Calu3 (cell line): ENCODE measurements at regions not wholly inside any gene's neighbourhood (a gene's known extent, or its start where the extent isn't known, plus 50 kb on each side); places are given as distances from the start of the nearest gene placed in this dataset.

Source experiments
- BruUV-seq: library from RNA; stranded (reverse); fragments of 400-500 nt; replicated peaks from 2 replicates; lab custom pipeline; 2021; lab: Mats Ljungman, UMichigan
- CTCF ChIA-PET: fragments of 300-600 bp; sonication (Branson Sonifier 250); formaldehyde crosslinking; loops from one replicate; lab custom pipeline; 2022; ENCODE audit warnings: antibody characterized with exemption; lab: Charles Lee
- DNase-seq: peaks from one replicate; pipeline ENCODE4 v3.0.0; 2022
- H3K27ac Mint-ChIP-seq: one replicate; pipeline ENCODE4 v1.8.0; 2022; ENCODE audit warnings: mixed read lengths; ENCODE audit not compliant: unreplicated experiment
- H3K27me3 Mint-ChIP-seq: one replicate; pipeline ENCODE4 v1.8.0; 2022; ENCODE audit warnings: mixed read lengths; ENCODE audit not compliant: unreplicated experiment
- H3K36me3 Mint-ChIP-seq: one replicate; pipeline ENCODE4 v1.8.0; 2022; ENCODE audit warnings: mild to moderate bottlenecking, moderate library complexity, mixed read lengths; ENCODE audit not compliant: insufficient read depth, unreplicated experiment
- H3K4me1 Mint-ChIP-seq: one replicate; pipeline ENCODE4 v1.8.0; 2022; ENCODE audit warnings: mild to moderate bottlenecking, low read depth, mixed read lengths; ENCODE audit not compliant: unreplicated experiment
- H3K4me3 Mint-ChIP-seq: one replicate; pipeline ENCODE4 v1.8.0; 2022; ENCODE audit warnings: mild to moderate bottlenecking, low read depth, moderate library complexity, mixed read lengths; ENCODE audit not compliant: unreplicated experiment
- H3K9me3 Mint-ChIP-seq: one replicate; pipeline ENCODE4 v1.8.0; 2022; ENCODE audit warnings: low read depth, mixed read lengths; ENCODE audit not compliant: unreplicated experiment
- CTCF ChIP-seq: fragments of 200-600 bp; IDR thresholded peaks from one replicate; pipeline ENCODE4 v1.8.0; 2022; ENCODE audit warnings: antibody characterized with exemption; ENCODE audit not compliant: unreplicated experiment
- intact Hi-C: fragments of 100-400 bp; cut with micrococcal nuclease; formaldehyde crosslinking; loops from one replicate; pipeline ENCODE4 v1.10.0; 2022; ENCODE audit not compliant: unreplicated experiment

DNA sequence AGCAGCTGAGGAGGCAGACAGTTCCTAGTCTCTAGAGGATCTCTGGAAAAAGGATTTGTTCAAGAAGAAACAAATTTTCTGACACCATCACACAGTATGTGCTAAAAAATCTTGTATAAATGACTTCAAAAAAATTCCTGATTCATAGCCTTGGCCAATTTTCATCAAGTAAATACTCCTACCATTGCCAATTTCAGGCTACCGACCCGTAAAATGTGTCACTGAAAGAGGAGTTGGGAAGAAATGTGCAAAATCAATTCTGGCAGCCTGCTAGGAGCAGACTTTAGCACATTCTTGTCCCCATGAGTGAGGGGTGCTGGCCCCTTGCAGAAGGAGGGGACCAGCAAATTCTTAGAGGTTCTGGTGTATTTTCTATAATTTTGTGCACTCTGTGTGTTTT, 109.4 kb downstream of the TMEM30B start:
- no peak for TF ChIP-seq CTCF
- Mint-ChIP-seq H3K36me3 (no peaks in the 10 kb centered on the region), H3K27me3 (no peaks in the 10 kb centered on the region), H3K27ac (no peak overlapping the region), H3K9me3 (no peaks in the 10 kb centered on the region), H3K4me1 (peaks cover 10% of the 10 kb centered on the region), H3K4me3 (no peak overlapping the region)
- intact Hi-C loops, result no loop called here
- CTCF ChIA-PET, result no interaction called here
- DNase-seq, result no peak
- BruUV-seq, result no TSS peak

DNA sequence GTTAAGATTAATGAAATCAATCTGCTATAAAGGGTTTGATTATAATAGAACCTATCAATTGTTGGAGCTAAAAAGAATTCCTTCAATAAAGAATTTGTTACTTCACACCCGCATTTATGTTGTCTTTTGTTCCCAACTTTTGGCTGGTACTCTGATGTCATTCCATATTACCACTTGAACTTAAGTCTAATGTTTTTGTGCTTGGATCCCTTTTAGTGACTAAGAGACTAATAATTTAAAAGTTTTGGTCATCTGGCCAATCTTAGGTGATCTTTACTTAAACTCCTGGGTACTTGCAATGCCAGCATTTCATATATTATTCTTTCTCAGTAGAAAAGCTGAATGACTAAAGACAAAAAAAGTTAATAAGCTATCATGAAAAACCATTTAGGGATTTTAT, 113.0 kb downstream of the TMEM30B start:
- no peak for TF ChIP-seq CTCF
- BruUV-seq, result no TSS peak
- intact Hi-C loops, result no loop called here
- DNase-seq, result no peak
- CTCF ChIA-PET, result interaction anchor here (0.9 kb wide), 1 partner anchor 9 kb away, joined by 4 read pairs; no protein-coding TSS in a partner anchor
- H3K27ac Mint-ChIP-seq, result no peak overlapping the region
- H3K27me3 Mint-ChIP-seq, result no peaks in the 10 kb centered on the region
- no peaks in the 10 kb centered on the region for H3K36me3 Mint-ChIP-seq
- H3K9me3 Mint-ChIP-seq, result no peaks in the 10 kb centered on the region
- H3K4me3 Mint-ChIP-seq, result no peak overlapping the region
- no peaks in the 10 kb centered on the region for H3K4me1 Mint-ChIP-seq

DNA sequence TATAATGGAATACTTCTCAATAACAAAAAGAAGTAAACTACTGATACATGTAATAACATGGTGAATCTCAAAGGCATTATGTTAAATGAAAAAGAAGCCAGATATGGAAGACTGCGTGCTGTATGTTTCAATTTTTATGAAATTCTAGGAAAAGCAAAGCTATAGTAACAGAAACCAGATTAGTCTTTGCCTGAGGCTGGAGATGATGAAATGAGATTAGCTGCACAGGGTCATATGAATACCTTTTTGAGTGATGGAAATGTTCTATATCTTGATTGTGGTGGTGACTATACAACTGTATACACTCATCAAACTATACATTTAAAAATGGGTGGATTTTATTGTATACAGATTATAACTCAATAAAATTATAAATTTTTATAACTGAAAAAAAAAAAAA, 113.5 kb downstream of the TMEM30B start:
- H3K4me1 Mint-ChIP-seq, result no peaks in the 10 kb centered on the region
- no peak for TF ChIP-seq CTCF
- no TSS peak for BruUV-seq
- no peak overlapping the region for H3K4me3 Mint-ChIP-seq
- intact Hi-C loops, result no loop called here
- no peak for DNase-seq
- CTCF ChIA-PET, result interaction anchor here (0.9 kb wide), 1 partner anchor 9 kb away, joined by 4 read pairs; no protein-coding TSS in a partner anchor
- no peaks in the 10 kb centered on the region for H3K9me3 Mint-ChIP-seq
- no peaks in the 10 kb centered on the region for H3K36me3 Mint-ChIP-seq
- no peak overlapping the region for H3K27ac Mint-ChIP-seq
- no peaks in the 10 kb centered on the region for H3K27me3 Mint-ChIP-seq

GRCh38 chr14:61160798-61161197, 120.3 kb downstream of the TMEM30B start:
- Mint-ChIP-seq H3K4me3 (no peak overlapping the region), H3K4me1 (no peaks in the 10 kb centered on the region), H3K27me3 (no peaks in the 10 kb centered on the region), H3K9me3 (no peaks in the 10 kb centered on the region), H3K36me3 (no peaks in the 10 kb centered on the region), H3K27ac (no peak overlapping the region)
- BruUV-seq, result no TSS peak
- TF ChIP-seq CTCF, result no peak
- intact Hi-C loops, result no loop called here
- CTCF ChIA-PET, result interaction anchor here (0.6 kb wide), 1 partner anchor 398 kb away, joined by 8 read pairs; no protein-coding TSS in a partner anchor
- no peak for DNase-seq
